Stimulated activated CD4-positive, alpha-beta T cell treated with anti-CD3 and anti-CD28 coated beads, Interleukin-12 subunit alpha, Interleukin-12 subunit beta, amount 100 ng/mL, for 4 hours (primary cell): ENCODE measurements at regions not wholly inside any gene's neighbourhood (a gene's known extent, or its start where the extent isn't known, plus 50 kb on each side); places are given as distances from the start of the nearest gene placed in this dataset.

Experiments used
- DNase-seq: peaks from one replicate; pipeline ENCODE4 v3.0.0-alpha.2; 2020

DNA sequence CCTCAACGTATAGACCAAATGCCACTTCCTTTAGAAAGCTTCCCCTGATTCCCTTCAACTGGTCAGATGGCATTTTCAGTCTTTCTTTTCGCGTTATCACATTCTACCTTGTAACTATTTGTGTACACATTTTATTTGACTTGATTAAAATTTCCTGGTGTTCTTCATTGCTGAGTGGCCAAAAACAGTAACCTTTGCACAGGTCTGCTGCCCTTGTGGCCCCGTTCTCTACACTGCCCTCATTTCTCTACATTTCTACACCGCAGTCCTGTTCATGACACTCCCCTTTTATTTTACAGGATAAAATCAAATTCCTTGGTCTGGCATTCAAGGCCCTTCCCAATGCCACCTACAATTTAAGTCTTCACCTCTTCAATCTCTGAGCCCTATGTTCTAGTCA, 334.2 kb upstream of the SLC30A5 start:
- no peak for DNase-seq

DNA sequence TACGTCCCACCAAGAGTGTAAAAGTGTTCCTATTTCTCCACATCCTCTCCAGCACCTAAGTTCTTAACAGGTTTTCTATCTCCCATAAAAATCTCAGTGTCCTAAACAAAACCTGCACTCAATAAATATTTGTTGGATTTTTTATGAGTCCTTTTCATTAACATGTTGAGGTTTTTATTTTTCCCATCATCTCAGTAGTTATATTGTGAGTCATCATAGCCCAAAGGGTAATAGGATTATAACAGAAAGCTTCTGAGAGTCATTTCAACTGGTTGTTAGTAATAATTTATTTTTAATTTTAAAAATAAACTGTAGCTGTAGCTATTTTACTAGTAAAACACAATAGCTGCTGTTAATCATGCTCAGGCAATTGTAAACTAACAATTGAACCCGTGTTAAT, 331.6 kb upstream of the SLC30A5 start:
- no peak for DNase-seq

DNA sequence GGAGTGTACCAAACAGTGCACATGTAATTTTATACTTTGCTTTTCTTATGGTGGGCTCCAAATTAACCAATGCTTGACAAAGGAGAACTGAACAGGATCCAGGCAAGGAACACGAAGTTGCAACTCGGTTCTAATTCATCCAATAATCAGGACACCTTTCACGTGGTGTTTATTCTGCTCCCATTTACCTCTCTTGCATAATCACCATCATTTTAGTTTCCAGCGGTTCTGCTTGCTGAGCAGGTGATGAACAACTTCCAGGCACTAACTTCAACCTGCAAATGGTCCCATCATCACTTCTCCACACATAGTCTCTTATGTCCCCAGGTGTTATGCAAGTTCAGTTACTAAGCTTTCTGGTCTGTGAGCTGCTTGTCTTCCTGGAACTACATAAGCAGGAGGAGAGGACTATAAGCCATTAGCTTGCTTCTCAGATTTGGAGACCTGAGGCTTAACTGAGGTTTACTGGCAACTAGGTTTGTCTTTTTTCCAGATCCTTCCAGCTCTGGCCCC, 326.8 kb upstream of the SLC30A5 start:
- no peak for DNase-seq

DNA sequence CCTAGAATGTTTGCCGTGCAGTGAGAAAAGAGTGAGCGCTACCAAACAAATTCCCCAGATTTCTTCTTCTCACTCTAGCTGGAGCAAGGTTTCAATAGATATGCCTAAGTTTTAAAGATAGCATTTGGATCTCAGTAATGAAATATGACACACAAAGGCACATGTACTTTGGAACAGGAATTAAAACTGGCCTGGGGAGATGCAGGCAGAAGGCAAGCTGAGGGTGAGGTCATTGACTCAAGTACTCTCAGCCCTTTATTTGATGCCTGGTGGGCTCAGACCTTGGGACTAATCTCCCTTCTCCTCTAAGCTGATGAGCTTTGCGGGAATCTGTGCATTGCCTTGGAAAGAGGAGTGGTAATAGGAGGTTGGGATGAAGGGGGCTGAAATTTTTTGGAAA, 323.3 kb upstream of the SLC30A5 start:
- DNase-seq: no peak

DNA sequence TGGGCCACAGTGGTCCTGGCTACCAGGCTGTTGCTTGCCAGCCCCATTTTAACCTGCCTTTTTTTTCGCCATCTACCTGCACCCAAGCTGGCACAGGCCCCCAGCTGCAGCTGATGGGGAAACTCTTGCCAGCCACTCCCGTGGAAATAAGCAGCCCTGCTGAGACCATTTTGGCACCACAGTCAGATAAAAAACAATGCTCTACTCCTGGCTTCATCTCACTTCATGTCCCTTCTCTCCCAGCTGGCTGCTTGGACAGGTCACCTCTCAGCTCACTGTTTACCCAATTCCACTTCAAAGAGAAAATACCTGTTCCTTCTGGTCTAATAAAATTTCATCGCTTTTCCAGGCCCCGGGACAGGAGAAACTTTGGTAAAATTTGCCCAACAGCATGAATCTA, 322.6 kb upstream of the SLC30A5 start:
- DNase-seq: no peak

DNA sequence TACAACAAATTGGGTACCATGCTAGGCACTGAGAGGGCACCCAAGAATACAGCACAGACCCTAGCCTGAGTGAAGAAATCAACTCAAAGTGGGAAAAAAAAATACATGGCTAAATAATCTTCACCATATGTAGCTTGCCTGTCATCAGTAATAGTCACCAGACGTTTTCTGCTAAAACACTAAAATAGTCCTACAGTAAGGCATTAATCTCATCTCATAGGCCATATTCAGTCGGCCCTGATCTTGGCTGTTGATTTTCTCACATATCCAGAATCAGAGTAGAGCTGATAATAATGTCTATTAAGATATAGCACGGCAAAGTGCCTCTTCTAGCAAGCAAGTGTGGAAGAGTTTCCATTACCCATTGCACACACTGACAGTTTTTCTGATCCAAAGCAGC, 322.1 kb upstream of the SLC30A5 start:
- DNase-seq: no peak

DNA sequence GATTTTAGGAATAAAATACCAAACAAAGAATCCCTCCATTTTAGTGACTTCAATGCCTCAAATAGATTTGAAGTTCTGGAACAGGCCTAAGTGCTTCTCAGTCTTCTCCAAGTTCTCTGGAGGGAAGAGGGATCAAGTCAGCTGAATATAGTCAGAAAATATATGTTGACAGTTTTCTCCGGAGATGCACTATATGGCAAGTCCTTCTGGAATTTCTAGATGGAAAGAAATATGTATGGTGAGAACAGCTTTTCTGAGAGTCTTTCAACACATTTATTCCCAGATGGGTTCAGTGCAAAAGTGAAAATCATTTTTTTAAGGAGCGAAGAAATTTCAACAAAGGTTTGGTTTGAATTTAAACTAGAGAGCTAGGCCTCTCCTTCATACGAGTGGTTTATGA, 317.4 kb upstream of the SLC30A5 start:
- DNase-seq: no peak

DNA sequence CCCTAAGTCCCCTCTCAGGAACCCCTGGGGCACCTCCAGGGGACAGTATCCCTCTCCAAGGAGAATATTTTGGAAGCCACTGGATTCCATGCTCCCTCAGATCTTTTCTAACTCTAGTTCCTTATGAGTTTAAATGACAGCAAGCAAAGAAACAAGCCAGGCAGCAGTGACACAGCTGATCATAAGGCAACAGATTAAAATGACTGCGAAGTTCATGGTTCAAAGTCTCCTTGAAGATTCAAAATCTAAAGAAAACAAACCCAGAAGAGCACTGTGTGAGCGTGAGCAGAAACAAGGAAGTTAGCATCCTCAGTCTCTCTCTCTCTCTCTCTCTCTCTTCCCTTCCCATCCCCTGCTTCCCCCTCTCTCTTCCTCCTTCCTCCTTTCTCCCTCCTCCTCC, 316.7 kb upstream of the SLC30A5 start:
- DNase-seq: no peak

DNA sequence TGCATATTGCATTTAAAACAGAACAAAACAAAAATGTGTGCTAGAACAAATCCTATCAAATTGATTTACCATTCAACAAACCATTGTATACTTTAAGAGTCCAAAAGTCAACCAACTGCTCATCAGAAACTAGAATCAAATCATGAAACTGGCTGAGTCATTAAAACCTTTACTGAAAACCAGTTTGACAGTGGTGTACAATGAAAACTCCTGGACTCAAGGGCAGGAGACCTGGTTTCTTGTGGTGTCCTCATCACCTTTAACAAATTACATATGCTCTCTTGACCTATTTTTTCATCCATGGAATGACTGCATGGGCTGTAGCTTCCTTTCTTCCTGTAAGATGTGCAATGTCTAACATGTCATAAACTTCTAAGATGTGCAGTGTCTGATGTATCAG, 315.3 kb upstream of the SLC30A5 start:
- DNase-seq: no peak

DNA sequence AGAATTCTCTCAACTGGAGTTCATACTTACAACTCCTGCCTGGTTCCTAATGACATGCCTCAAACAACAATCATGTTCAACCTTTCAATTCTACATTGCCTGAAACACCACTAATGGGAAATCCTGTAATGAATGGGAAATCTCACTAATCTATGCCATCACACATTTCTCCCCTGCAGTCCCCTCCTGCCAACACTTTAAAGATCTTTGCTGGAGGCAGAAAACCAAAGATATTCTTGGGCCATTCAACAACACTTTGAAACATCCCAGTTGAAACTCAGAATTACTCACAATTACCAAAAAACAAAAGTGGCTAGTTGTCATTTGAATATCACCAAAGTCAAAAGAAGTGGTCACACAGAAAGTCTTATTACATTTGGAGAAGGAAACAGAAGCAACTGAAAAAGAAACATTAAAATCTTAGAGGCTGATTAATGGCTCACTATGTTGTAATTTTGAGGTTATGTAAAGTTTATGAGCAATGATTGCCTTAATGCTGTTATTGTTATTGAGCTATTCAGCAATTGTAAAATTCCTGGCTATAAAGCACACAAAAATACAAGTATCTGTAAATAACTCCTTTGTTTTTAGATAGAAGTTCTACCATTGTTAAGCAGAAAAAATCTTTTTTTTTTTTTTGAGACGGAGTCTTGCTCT, 313.4 kb upstream of the SLC30A5 start:
- no peak for DNase-seq

DNA sequence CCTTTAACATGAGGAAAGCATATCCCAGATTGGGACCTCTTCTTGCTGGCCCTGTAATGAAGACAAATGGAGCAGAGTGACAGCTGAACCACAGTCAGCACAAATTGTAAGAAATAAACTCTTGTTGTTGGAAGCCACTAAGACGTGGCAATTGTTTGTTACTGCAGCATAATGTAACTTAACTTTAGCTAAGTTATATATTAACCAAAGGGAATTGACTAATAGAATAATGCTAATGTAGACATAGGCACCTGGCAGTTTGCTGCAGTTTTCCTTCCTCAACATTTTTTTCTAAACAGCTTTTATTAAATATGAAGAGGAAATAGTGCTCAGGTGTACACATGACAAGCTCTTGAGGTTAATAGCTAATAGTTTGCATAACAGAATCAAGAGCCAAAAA, 300.7 kb upstream of the SLC30A5 start:
- no peak for DNase-seq

DNA sequence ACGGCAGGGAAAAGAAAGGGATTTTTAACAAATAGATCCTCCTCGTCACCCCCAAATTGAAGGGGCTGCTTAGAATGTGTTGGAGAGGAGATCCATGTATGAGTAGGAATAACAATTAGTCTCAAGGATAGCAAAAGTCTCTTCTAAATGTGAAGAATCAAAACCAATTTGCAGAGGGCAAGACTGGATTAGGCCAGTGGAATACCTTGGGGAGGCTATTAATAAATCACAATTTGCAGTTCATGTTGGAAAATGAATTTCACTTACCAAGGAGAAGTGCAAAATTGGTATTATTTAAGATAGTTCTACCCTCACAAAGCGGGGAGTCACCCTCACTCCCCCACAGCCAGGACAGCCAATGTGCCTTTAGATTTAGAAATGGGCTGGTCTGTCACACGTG, 299.8 kb upstream of the SLC30A5 start:
- no peak for DNase-seq

DNA sequence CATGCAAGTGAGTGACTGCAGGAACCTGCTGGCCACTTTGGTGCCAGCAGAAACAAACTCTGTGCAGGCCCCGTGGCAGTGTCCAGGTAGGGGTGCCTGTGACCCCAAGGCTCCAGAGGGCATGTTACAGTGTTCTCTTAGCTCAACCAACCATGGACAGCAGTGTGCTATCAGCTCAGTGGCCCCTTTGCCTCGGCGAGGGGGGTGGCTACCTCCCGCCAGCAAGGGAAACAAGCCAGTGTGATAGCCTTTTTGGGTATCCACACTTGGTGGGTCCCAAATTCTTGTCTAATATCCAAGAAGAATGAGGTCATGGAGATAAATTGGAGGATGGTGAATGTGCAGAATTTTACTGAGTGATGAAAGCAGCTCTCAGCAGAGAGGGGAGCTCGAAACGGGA, 298.6 kb upstream of the SLC30A5 start:
- no peak for DNase-seq

DNA sequence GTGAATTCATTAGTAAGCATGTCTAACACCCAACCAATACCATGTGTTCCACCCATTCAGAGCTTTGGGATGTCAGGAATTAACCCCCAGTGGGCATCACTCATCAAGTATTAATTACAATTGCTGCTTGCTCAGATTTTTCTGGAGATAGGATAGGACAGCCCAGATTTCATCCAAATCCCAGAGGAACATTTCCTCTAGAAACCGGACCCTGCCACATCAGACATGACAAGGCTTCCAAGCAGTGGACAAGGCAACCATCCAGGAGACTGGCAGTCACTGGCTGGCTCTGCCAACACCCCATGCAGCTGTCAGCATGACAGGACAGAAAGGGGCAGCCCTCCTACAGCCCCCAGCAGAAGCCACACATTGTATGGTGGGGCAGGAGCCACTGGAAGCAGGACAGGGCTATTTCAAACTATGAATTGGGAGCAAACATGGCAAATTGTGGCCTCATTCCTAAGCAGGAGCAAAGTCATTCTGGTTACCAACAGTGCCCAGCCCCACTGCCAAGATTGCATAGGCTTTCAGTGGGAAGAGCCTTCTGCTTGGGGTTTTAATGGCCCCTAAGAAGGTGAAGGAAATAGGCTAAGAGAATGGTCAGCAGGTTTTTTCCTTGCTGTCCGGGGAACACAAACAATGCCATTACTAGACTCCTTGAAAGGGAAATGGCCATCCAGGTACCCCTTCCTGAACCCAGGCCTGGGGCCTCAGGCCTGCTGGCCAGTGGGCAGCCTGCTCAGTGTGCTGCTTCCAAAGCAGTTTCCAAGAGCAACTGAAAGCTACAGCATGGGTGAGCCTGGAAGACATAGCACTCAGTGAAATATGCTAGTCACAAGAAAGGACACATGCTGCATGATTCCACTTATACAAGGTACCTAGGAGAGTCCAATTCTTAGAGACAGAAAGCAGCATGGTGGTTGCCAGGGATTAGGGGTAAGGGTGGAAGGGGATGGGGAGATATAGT, 294.7 kb upstream of the SLC30A5 start:
- no peak for DNase-seq

DNA sequence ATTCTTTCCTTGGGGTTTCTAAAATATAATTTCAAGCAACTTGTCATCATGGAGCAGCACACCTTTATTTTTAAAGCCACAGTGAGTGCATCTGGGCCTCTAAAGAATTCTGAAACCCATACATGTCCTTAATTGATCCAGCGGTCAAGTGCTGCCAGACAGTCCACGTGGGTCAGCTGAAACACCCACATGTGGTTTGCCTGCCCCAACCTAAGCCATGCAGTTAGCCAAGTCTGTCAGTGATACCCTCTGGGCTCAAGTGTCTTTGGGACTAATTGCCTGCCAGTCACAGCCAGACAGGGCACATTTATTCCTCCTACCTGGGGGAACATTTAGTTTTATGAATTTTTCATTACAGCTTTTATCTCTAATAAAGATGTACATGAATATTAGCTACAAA, 291.4 kb upstream of the SLC30A5 start:
- no peak for DNase-seq

DNA sequence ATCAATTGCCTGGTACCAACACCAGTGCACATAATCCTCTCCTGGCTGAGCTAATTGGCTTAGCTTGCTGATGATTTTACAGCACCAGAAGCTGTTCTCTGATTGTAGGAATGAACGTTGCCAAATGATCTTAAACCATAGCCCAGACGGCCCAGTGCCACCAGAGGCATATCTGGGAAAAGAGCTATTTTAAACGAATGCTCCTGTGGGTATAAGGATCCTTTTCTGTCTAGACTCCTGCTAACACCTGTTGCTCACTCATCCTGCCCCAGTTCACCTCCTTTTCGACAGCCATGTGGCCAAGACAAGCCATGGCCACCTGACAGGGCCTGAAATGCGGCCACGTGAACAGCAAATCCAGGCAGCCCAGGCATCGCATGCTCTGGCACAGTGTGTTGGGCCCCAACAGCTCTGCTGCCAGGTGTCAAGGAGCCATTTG, 289.9 kb upstream of the SLC30A5 start:
- no peak for DNase-seq

DNA sequence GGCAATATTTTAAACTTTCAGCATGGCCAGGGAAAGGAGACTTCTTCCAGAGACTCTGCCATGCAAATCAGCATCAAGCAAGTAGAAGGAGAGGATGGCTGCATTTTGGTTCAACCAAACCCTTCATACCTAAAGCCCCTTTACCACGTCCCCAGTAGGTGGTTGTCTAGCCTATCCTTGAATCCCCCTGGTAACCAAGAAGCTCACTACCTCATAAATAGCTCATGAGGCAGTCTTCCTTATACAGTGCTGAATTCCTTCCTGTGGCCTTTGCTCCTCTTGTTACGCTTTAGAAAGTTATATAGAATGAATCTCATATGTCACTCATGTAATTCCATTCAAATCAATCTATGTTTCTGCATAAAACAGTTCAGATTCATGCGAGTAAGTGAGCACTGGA, 289.5 kb upstream of the SLC30A5 start:
- DNase-seq: no peak

DNA sequence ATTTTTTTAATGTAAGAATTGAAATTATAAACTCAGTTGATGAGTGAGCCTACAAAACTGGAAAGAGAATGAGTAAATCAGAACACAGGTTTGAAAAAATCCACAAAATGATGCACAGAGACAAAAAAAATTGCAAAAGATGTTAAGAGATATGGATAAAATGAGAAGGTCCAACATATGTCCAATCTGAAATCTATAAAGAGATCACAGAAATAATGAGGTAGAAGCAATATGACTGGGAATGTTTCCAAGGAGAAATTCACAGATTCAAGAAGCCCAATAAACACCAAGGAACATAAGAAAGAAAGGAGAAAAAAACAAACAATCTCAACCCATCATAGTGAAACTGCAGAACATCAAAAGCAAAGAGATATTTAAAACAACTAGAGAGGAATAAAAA, 288.4 kb upstream of the SLC30A5 start:
- DNase-seq: no peak

DNA sequence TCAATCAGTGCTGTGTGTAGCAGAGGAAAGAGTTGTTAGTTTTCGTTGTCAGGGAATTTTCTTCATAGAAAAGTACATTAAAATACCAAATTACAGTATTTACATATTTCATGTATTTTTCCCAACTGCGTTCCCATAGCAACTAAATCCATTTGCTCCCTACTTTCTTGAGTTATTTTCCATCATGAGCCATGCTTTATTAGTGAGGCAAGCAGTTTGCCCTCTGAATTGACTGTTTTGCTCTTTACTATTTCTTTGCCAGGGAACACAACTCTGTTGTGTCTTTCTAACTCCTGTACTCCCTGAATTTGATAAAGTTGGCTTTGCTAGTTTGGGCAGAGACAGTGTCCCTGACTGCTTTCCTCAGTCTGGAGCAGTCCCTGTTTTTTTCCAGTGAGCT, 276.2 kb upstream of the SLC30A5 start:
- DNase-seq: no peak

DNA sequence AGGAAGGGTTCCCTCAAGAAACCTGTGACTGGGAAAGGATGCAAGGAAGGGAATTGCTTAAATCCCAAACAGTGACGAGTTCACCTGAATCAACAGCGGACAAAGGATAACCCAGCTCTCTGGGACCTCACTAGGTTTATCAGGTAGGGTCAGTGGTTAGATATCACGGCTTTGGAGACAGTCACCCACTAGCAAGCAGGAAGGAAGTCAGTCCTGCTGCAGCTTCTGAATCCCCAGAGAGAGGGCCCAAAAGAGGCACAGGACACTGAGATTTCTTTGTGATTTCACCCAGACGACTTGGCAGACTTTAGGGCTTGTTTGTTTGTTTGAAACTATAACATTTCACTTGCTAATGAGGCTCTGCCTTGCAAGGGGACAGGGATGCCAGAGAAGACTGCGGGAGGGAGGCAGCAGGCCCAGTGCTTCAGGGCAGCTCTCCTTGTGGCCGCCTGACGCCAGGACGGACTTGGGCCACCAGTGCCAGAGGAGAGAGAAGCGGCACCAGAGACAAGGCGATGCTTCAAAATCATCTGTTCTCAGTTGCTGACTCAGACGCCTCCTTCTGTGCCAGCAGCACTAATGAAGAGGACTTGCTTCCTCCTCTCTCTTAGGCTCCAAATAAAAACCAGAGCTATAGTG, 275.6 kb upstream of the SLC30A5 start:
- DNase-seq: no peak

DNA sequence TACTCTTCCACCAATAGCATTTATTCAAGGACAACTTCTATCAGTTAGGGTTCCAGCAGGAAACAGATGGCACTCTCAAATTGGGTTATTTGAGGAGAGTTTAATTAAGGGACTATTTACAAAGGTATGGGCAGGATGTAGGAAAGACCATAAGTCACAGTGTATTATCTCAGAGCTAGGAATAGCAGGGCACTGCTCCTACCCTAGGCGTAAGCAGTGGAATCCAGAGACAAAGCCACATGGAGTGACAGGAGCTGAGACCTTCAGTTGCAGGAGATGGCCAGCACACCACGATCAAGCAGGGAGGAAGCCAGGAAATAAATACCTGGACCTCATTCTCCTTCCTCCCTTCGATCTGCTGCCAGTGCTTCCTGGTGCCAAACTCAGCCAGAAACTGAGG, 274.9 kb upstream of the SLC30A5 start:
- no peak for DNase-seq

DNA sequence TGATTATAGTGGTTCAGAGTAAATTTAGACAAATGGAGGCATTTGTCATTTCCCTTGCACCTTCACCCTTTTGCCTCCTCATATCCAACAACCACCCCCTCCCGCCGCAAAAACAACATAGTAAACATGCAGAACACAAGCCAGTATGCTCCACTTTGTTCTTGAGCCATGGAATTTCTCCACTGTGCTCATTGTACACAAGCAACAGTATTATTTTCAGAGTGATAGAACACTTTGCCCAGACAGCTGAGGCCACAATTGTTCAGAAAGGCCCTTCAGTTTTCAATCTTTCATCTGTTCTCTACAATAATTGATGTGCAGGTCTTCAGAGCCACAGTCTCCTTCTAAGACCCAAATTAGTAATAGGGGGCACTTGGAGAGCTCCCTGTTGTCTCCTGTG, 272.8 kb upstream of the SLC30A5 start:
- no peak for DNase-seq

DNA sequence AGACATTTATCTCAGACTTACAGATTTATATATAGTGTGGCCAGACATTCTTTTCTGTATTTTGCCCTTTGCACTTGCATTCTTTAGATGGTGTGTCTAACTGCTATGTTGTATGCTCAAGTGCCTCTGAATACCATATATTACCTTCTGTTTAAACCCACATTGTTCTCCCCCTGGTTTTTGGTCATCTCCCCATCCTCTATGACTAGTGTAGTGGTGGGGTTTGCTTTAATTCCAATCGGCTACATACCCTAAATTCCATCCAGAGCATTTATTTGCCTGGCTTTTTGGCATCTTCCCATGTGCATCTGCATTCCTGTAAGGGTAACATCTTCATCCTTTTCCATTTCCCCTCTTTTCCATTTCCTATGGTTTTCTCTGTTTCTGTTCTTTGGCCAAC, 271.0 kb upstream of the SLC30A5 start:
- no peak for DNase-seq

DNA sequence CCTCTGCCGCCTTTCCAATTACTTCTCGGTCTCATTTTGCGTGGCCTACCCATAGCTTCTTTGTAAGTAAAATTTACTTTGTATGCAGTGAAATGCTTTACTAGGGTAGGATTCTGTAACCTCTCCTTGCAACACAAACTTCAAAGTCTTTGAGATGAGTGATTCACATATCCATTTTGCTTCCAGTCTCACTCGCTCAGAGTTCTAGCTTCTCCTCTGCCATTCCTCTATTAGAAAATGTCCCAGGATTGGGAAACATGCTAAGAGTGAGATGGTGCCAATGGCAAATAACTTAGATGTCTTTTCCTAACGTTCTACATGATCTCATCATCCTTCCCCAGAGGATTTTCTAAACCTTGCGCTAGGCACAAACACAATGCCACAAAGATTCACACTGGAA, 270.5 kb upstream of the SLC30A5 start:
- no peak for DNase-seq
